K562 (cell line): ENCODE measurements at regions not wholly inside any gene's neighbourhood (a gene's known extent, or its start where the extent isn't known, plus 50 kb on each side); places are given as distances from the start of the nearest gene placed in this dataset.

Experiments
- MYC ChIP-seq, 2 experiments: fragments of 250-450 bp in 1 of 2; sonication (Bioruptor Pico) in 1 of 2; IDR thresholded peaks; 2 replicates each; pipeline versions ENCODE4 v1.5.1 to v1.6.1; 2012 to 2021; ENCODE audit warnings: low read depth in 2 of 2, borderline replicate concordance in 1 of 2, improper control_type of control experiment in 1 of 2, low read length in 1 of 2, mild to moderate bottlenecking in 1 of 2, moderate library complexity in 1 of 2
- PHB ChIP-seq: fragments of 250-450 bp; sonication (Bioruptor Pico); IDR thresholded peaks from 2 replicates; pipeline ENCODE4 v1.5.0; 2021
- POLR2A ChIP-seq: fragments of 450-650 bp; conservative IDR thresholded peaks from 2 replicates; pipeline ENCODE4 v1.6.1; 2016
- SREBF2 ChIP-seq: sonication (generic); formaldehyde crosslinking; IDR thresholded peaks from 2 replicates; pipeline ENCODE4 v1.4.0; 2020; ENCODE audit warnings: mild to moderate bottlenecking, missing genetic modification reagents
- ZNF143 ChIP-seq: sonication (generic); formaldehyde crosslinking; IDR thresholded peaks from 2 replicates; pipeline ENCODE4 v1.9.0; 2022; ENCODE audit warnings: mild to moderate bottlenecking, missing genetic modification reagents
- TF ChIP-seq, protein P1 (sequence below), 3 experiments: IDR thresholded peaks in 2 of 3; conservative IDR thresholded peaks in 1 of 3; 2 replicates each; pipeline ENCODE4 v1.5.1; 2011 to 2012; ENCODE audit warnings: low read length in 3 of 3, mild to moderate bottlenecking in 3 of 3, control low read depth in 2 of 3, improper control_type of control experiment in 1 of 3, inconsistent platforms in 1 of 3, low read depth in 1 of 3, mixed read lengths in 1 of 3, moderate library complexity in 1 of 3; ENCODE audit not compliant: insufficient read depth in 2 of 3
- TF ChIP-seq, protein P2 (sequence below): fragments of 250-450 bp; sonication (Bioruptor Pico); IDR thresholded peaks from 2 replicates; pipeline ENCODE4 v1.5.0; 2021
- TF ChIP-seq, protein P3 (sequence below): fragments of 450-650 bp; IDR thresholded peaks from 2 replicates; pipeline ENCODE4 v1.6.1; 2016; ENCODE audit warnings: low read depth

DNA sequence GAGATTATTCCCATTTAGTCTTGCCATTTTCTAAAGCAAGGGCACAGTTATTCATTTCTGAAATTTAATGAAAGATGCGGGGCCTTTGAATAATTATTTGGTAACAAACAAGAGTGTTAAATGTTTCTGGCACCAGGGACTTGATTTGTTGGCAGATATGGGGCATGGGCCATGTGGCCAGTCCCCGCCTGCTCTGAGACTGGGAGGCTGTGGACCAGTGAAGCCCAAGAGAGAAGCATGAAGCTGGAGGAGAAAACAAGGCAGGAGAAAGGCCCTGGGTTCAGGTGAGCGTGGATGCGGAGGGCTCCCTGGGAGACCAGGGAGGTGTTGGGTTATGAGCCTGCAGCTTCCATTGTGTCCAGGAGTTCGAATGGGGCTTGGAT, 378.5 kb downstream of the TCERG1L start:
- TF ChIP-seq POLR2A (no peak), SREBF2 (CRISPR knock-in tag) (no peak), ZNF143 (CRISPR knock-in tag) (no peak), MYC (IDR thresholded peaks at IDR 0.05; ENCODE audit: low read depth, low read length) (no peak), MYC (CRISPR knock-in tag; IDR thresholded peaks at IDR 0.05; ENCODE audit: borderline replicate concordance, low read depth) (no peak), PHB (CRISPR knock-in tag) (no peak)
- TF ChIP-seq, protein P1, sequence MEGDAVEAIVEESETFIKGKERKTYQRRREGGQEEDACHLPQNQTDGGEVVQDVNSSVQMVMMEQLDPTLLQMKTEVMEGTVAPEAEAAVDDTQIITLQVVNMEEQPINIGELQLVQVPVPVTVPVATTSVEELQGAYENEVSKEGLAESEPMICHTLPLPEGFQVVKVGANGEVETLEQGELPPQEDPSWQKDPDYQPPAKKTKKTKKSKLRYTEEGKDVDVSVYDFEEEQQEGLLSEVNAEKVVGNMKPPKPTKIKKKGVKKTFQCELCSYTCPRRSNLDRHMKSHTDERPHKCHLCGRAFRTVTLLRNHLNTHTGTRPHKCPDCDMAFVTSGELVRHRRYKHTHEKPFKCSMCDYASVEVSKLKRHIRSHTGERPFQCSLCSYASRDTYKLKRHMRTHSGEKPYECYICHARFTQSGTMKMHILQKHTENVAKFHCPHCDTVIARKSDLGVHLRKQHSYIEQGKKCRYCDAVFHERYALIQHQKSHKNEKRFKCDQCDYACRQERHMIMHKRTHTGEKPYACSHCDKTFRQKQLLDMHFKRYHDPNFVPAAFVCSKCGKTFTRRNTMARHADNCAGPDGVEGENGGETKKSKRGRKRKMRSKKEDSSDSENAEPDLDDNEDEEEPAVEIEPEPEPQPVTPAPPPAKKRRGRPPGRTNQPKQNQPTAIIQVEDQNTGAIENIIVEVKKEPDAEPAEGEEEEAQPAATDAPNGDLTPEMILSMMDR (IDR thresholded peaks at IDR 0.05 in 2 of 3, conservative IDR thresholded peaks at IDR 0.05 in 1 of 3; ENCODE audit: insufficient read depth in 2 of 3, low read depth in 1 of 3, low read length in 3 of 3) = no peak
- TF ChIP-seq, protein P2, sequence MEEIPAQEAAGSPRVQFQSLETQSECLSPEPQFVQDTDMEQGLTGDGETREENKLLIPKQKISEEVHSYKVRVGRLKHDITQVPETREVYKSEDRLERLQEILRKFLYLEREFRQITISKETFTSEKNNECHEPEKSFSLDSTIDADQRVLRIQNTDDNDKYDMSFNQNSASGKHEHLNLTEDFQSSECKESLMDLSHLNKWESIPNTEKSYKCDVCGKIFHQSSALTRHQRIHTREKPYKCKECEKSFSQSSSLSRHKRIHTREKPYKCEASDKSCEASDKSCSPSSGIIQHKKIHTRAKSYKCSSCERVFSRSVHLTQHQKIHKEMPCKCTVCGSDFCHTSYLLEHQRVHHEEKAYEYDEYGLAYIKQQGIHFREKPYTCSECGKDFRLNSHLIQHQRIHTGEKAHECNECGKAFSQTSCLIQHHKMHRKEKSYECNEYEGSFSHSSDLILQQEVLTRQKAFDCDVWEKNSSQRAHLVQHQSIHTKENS = no peak
- TF ChIP-seq, protein P3, sequence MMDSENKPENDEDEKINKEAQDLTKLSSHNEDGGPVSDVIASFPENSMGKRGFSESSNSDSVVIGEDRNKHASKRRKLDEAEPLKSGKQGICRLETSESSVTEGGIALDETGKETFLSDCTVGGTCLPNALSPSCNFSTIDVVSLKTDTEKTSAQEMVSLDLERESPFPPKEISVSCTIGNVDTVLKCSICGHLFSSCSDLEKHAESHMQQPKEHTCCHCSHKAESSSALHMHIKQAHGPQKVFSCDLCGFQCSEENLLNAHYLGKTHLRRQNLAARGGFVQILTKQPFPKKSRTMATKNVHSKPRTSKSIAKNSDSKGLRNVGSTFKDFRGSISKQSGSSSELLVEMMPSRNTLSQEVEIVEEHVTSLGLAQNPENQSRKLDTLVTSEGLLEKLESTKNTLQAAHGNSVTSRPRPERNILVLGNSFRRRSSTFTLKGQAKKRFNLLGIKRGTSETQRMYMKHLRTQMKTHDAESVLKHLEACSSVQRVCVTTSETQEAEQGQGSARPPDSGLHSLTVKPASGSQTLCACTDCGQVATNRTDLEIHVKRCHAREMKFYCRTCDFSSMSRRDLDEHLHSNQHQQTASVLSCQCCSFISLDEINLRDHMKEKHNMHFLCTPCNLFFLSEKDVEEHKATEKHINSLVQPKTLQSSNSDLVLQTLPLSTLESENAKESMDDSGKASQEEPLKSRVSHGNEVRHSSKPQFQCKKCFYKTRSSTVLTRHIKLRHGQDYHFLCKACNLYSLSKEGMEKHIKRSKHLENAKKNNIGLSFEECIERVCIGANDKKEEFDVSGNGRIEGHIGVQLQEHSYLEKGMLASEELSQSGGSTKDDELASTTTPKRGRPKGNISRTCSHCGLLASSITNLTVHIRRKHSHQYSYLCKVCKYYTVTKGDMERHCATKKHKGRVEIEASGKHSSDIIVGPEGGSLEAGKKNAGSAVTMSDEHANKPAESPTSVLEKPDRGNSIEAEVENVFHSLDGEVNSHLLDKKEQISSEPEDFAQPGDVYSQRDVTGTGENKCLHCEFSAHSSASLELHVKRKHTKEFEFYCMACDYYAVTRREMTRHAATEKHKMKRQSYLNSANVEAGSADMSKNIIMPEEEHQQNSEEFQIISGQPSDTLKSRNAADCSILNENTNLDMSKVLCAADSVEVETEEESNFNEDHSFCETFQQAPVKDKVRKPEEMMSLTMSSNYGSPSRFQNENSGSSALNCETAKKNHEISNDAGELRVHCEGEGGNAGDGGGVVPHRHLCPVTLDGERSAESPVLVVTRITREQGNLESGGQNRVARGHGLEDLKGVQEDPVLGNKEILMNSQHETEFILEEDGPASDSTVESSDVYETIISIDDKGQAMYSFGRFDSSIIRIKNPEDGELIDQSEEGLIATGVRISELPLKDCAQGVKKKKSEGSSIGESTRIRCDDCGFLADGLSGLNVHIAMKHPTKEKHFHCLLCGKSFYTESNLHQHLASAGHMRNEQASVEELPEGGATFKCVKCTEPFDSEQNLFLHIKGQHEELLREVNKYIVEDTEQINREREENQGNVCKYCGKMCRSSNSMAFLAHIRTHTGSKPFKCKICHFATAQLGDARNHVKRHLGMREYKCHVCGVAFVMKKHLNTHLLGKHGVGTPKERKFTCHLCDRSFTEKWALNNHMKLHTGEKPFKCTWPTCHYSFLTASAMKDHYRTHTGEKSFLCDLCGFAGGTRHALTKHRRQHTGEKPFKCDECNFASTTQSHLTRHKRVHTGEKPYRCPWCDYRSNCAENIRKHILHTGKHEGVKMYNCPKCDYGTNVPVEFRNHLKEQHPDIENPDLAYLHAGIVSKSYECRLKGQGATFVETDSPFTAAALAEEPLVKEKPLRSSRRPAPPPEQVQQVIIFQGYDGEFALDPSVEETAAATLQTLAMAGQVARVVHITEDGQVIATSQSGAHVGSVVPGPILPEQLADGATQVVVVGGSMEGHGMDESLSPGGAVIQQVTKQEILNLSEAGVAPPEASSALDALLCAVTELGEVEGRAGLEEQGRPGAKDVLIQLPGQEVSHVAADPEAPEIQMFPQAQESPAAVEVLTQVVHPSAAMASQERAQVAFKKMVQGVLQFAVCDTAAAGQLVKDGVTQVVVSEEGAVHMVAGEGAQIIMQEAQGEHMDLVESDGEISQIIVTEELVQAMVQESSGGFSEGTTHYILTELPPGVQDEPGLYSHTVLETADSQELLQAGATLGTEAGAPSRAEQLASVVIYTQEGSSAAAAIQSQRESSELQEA = no peak
